GM23248 (cell line): ENCODE measurements at regions not wholly inside any gene's neighbourhood (a gene's known extent, or its start where the extent isn't known, plus 50 kb on each side); places are given as distances from the start of the nearest gene placed in this dataset.

Experiments
- DNase-seq: peaks from one replicate; pipeline ENCODE4 v3.0.0-alpha.2; 2015
- H2AFZ ChIP-seq: fragments of 200-600 bp; sonication (generic); 2 replicates; pipeline ENCODE4 v1.6.1; 2016; ENCODE audit warnings: antibody characterized with exemption
- H3F3A ChIP-seq: fragments of 200-600 bp; sonication (generic); 2 replicates; pipeline ENCODE4 v1.6.1; 2016; ENCODE audit warnings: mild to moderate bottlenecking, antibody characterized with exemption, mixed run types; ENCODE audit not compliant: insufficient read depth
- H3K27ac ChIP-seq: fragments of 200-600 bp; sonication (generic); 2 replicates; pipeline ENCODE4 v1.5.1; 2016; ENCODE audit warnings: mild to moderate bottlenecking
- H3K27me3 ChIP-seq: fragments of 200-600 bp; sonication (generic); replicated peaks from 2 replicates; pipeline ENCODE4 v1.6.1; 2016; ENCODE audit warnings: mild to moderate bottlenecking; ENCODE audit not compliant: insufficient read depth
- H3K36me3 ChIP-seq: fragments of 200-600 bp; sonication (generic); 2 replicates; pipeline ENCODE4 v1.6.1; 2016; ENCODE audit warnings: low read depth, mild to moderate bottlenecking
- H3K4me1 ChIP-seq: fragments of 200-600 bp; sonication (generic); 2 replicates; pipeline ENCODE4 v1.6.1; 2016; ENCODE audit warnings: mild to moderate bottlenecking; ENCODE audit not compliant: insufficient read depth
- H3K4me2 ChIP-seq: fragments of 200-600 bp; sonication (generic); one replicate; pipeline ENCODE4 v1.6.1; 2016; ENCODE audit warnings: mild to moderate bottlenecking; ENCODE audit not compliant: unreplicated experiment
- H3K4me3 ChIP-seq: fragments of 200-600 bp; sonication (generic); 2 replicates; pipeline ENCODE4 v1.5.1; 2016; ENCODE audit warnings: mild to moderate bottlenecking
- H3K79me2 ChIP-seq: fragments of 200-600 bp; sonication (generic); 2 replicates; pipeline ENCODE4 v1.6.1; 2016; ENCODE audit warnings: mild to moderate bottlenecking; ENCODE audit not compliant: insufficient read depth
- H3K9ac ChIP-seq: fragments of 200-600 bp; sonication (generic); 2 replicates; pipeline ENCODE4 v1.6.1; 2016; ENCODE audit warnings: mild to moderate bottlenecking
- H3K9me2 ChIP-seq: fragments of 200-600 bp; sonication (generic); 2 replicates; pipeline ENCODE4 v1.6.1; 2016; ENCODE audit warnings: mixed run types, mild to moderate bottlenecking, moderate library complexity; ENCODE audit not compliant: insufficient read depth
- H3K9me3 ChIP-seq: fragments of 200-600 bp; sonication (generic); one replicate; pipeline ENCODE4 v1.6.1; 2017; ENCODE audit warnings: low read depth
- H4K20me1 ChIP-seq: fragments of 200-600 bp; sonication (generic); 2 replicates; pipeline ENCODE4 v1.6.0; 2016; ENCODE audit not compliant: insufficient read depth
- EZH2 ChIP-seq: fragments of 200-600 bp; sonication (generic); IDR thresholded peaks from 2 replicates; pipeline ENCODE4 v1.6.1; 2018; ENCODE audit warnings: antibody characterized with exemption, mild to moderate bottlenecking; ENCODE audit not compliant: insufficient read depth, poor library complexity, severe bottlenecking
- EZH2phosphoT487 ChIP-seq: fragments of 200-600 bp; sonication (generic); IDR thresholded peaks from 2 replicates; pipeline ENCODE4 v1.6.1; 2018; ENCODE audit warnings: antibody characterized with exemption, moderate library complexity, mild to moderate bottlenecking, low read depth; ENCODE audit not compliant: insufficient read depth
- WGBS, 2 experiments: methylation state at CpG; one replicate each; pipeline ENCODE4 v1.1.6; 2015 to 2017; ENCODE audit warnings: low lambda C conversion rate in 2 of 2, low coverage in 1 of 2; ENCODE audit errors: missing lambda C conversion rate in 2 of 2; 5-methylcytosine and 5-hydroxymethylcytosine counted together
- in situ Hi-C: fragments of 300-500 bp; cut with MboI; formaldehyde crosslinking; loops from 2 replicates; pipeline ENCODE4 v1.15.0; 2020

GRCh38 chr10:78134773-78135306 is 101.2 kb downstream of the RPS24 start:
- H3K79me2 ChIP-seq: no peaks in the 10 kb centered on the region
- H3K36me3 ChIP-seq: no peaks in the 10 kb centered on the region
- no peaks in the 10 kb centered on the region for H3K4me1 ChIP-seq
- H3K27ac ChIP-seq: no peak overlapping the region
- H3F3A ChIP-seq: no peaks in the 10 kb centered on the region
- no peaks in the 10 kb centered on the region for H3K9me2 ChIP-seq
- whole genome bisulfite sequencing, 2 experiments: 80 to 83% methylated on average over 10 of the region's 10 CpGs
- no peaks in the 10 kb centered on the region for H4K20me1 ChIP-seq
- H3K4me3 ChIP-seq: no peak overlapping the region
- no peak for DNase-seq
- H2AFZ ChIP-seq: no peak overlapping the region
- H3K4me2 ChIP-seq: no peak overlapping the region
- H3K9ac ChIP-seq: no peak overlapping the region
- H3K27me3 ChIP-seq: peaks cover 17% of the 10 kb centered on the region
- H3K9me3 ChIP-seq: no peaks in the 10 kb centered on the region
- no peak for TF ChIP-seq EZH2phosphoT487
- no peak for TF ChIP-seq EZH2
- in situ Hi-C loops: no loop called here

- in situ Hi-C loops: no loop called here
- Histone ChIP-seq H3F3A (no peaks in the 10 kb centered on the region), H3K27ac (no peak overlapping the region), H3K9me3 (no peaks in the 10 kb centered on the region), H2AFZ (no peak overlapping the region), H3K4me3 (no peak overlapping the region), H3K9ac (no peak overlapping the region), H3K27me3 (peaks cover 20% of the 10 kb centered on the region), H3K36me3 (no peaks in the 10 kb centered on the region), H3K4me1 (no peaks in the 10 kb centered on the region), H3K79me2 (no peaks in the 10 kb centered on the region), H3K9me2 (no peaks in the 10 kb centered on the region), H4K20me1 (no peaks in the 10 kb centered on the region), H3K4me2 (no peak overlapping the region)
- 78 to 85% methylated on average over 3 of the region's 3 CpGs for WGBS, 2 experiments
- no peak for DNase-seq
- TF ChIP-seq EZH2: no peak
- TF ChIP-seq EZH2phosphoT487: no peak
These were observed 103.5 kb downstream of the RPS24 start for GRCh38 chr10:78137147-78137546.

- in situ Hi-C loops: no loop called here
- Histone ChIP-seq H4K20me1 (no peaks in the 10 kb centered on the region), H3K9ac (no peak overlapping the region), H3K27ac (no peak overlapping the region), H3K9me3 (no peaks in the 10 kb centered on the region), H3F3A (no peaks in the 10 kb centered on the region), H3K4me3 (no peak overlapping the region), H3K27me3 (peaks cover 32% of the 10 kb centered on the region), H3K79me2 (no peaks in the 10 kb centered on the region), H3K4me2 (no peak overlapping the region), H3K36me3 (no peaks in the 10 kb centered on the region), H3K4me1 (no peaks in the 10 kb centered on the region), H3K9me2 (no peaks in the 10 kb centered on the region), H2AFZ (no peak overlapping the region)
- TF ChIP-seq EZH2phosphoT487 (no peak), EZH2 (no peak)
- whole genome bisulfite sequencing, 2 experiments: 35 to 37% methylated on average over 5 to 9 of the region's 9 CpGs
- DNase-seq: no peak
These were observed 105.7 kb downstream of the RPS24 start for GRCh38 chr10:78139341-78139740.

- no peaks in the 10 kb centered on the region for H3K79me2 ChIP-seq
- H3K4me2 ChIP-seq: no peak overlapping the region
- H2AFZ ChIP-seq: no peak overlapping the region
- WGBS, 2 experiments: 7 to 13% methylated on average over 6 of the region's 6 CpGs
- TF ChIP-seq EZH2 (no peak), EZH2phosphoT487 (no peak)
- H3K9ac ChIP-seq: no peak overlapping the region
- H3K27me3 ChIP-seq: peaks cover 32% of the 10 kb centered on the region
- H3K4me3 ChIP-seq: no peak overlapping the region
- no peaks in the 10 kb centered on the region for H3K9me2 ChIP-seq
- no peak for DNase-seq
- no peak overlapping the region for H3K27ac ChIP-seq
- H4K20me1 ChIP-seq: no peaks in the 10 kb centered on the region
- no peaks in the 10 kb centered on the region for H3K9me3 ChIP-seq
- no peaks in the 10 kb centered on the region for H3F3A ChIP-seq
- no peaks in the 10 kb centered on the region for H3K4me1 ChIP-seq
- no peaks in the 10 kb centered on the region for H3K36me3 ChIP-seq
- in situ Hi-C loops: no loop called here
These were observed 106.5 kb downstream of the RPS24 start for GRCh38 chr10:78140066-78140630.
